HG03095 (cell line): ENCODE measurements at regions not wholly inside any gene's neighbourhood (a gene's known extent, or its start where the extent isn't known, plus 50 kb on each side); places are given as distances from the start of the nearest gene placed in this dataset.

Experiments used
- ATAC-seq: cut with Tn5 transposase; IDR thresholded peaks from one replicate; pipeline ENCODE4 v1.9.1; 2021; ENCODE audit warnings: moderate library complexity; ENCODE audit not compliant: unreplicated experiment

- ATAC-seq: no peak
Measured at GRCh38 chr11:79960461-79960860, 519.6 kb upstream of the TENM4 start.

GRCh38 chr11:79959318-79959717 lies 518.5 kb upstream of the TENM4 start:
- no peak for ATAC-seq

GRCh38 chr11:79957702-79958101 lies 516.9 kb upstream of the TENM4 start:
- ATAC-seq: no peak

- no peak for ATAC-seq
Measured at GRCh38 chr11:79956061-79956460, 515.2 kb upstream of the TENM4 start.

GRCh38 chr11:79953629-79954028 lies 512.8 kb upstream of the TENM4 start:
- ATAC-seq: no peak

- ATAC-seq: no peak
Measured at GRCh38 chr11:79950741-79951140, 509.9 kb upstream of the TENM4 start.

- no peak for ATAC-seq
Measured at GRCh38 chr11:79950172-79950571, 509.3 kb upstream of the TENM4 start.

GRCh38 chr11:79949574-79949973 lies 508.7 kb upstream of the TENM4 start:
- no peak for ATAC-seq

- no peak for ATAC-seq
Measured at GRCh38 chr11:79942646-79943045, 501.8 kb upstream of the TENM4 start.

GRCh38 chr11:79942090-79942489 lies 501.3 kb upstream of the TENM4 start:
- no peak for ATAC-seq

GRCh38 chr11:79940974-79941735 lies 500.3 kb upstream of the TENM4 start:
- no peak for ATAC-seq

GRCh38 chr11:79940165-79940564 lies 499.3 kb upstream of the TENM4 start:
- ATAC-seq: no peak

- no peak for ATAC-seq
Measured at GRCh38 chr11:79939111-79939510, 498.3 kb upstream of the TENM4 start.

- no peak for ATAC-seq
Measured at GRCh38 chr11:79937676-79938334, 497.0 kb upstream of the TENM4 start.

- no peak for ATAC-seq
Measured at GRCh38 chr11:79932612-79933011, 491.8 kb upstream of the TENM4 start.

- no peak for ATAC-seq
Measured at GRCh38 chr11:79931692-79932091, 490.9 kb upstream of the TENM4 start.

- no peak for ATAC-seq
Measured at GRCh38 chr11:79926707-79927106, 485.9 kb upstream of the TENM4 start.

- ATAC-seq: peak; percentile 79
Measured at GRCh38 chr11:79925570-79925969, 484.7 kb upstream of the TENM4 start.

- ATAC-seq: no peak
Measured at GRCh38 chr11:79922641-79923040, 481.8 kb upstream of the TENM4 start.

- no peak for ATAC-seq
Measured at GRCh38 chr11:79920480-79920879, 479.6 kb upstream of the TENM4 start.

GRCh38 chr11:79919350-79919749 lies 478.5 kb upstream of the TENM4 start:
- ATAC-seq: no peak

GRCh38 chr11:79918846-79919245 lies 478.0 kb upstream of the TENM4 start:
- ATAC-seq: no peak

- ATAC-seq: no peak
Measured at GRCh38 chr11:79906164-79906563, 465.3 kb upstream of the TENM4 start.
